Upper lobe of right lung (tissue), 1 donor: ENCODE measurements at regions not wholly inside any gene's neighbourhood (a gene's known extent, or its start where the extent isn't known, plus 50 kb on each side); places are given as distances from the start of the nearest gene placed in this dataset.

Experiments used
- ATAC-seq: fragments of 200-7000 bp; cut with Tn5 transposase; one replicate; pipeline ENCODE4 v1.9.1; 2020; ENCODE audit warnings: mild to moderate bottlenecking, moderate library complexity
- DNase-seq: peaks from one replicate; pipeline ENCODE4 v3.0.0-alpha.2; 2020
- H3K27ac ChIP-seq: fragments of 200-600 bp; one replicate; pipeline ENCODE4 v1.8.0; 2022
- H3K27me3 ChIP-seq: fragments of 200-600 bp; one replicate; pipeline ENCODE4 v1.8.0; 2022; ENCODE audit warnings: mild to moderate bottlenecking
- H3K36me3 ChIP-seq: fragments of 200-600 bp; one replicate; pipeline ENCODE4 v1.8.0; 2022
- H3K4me1 ChIP-seq: fragments of 200-600 bp; one replicate; pipeline ENCODE4 v1.8.0; 2022
- H3K4me3 ChIP-seq: fragments of 200-600 bp; one replicate; pipeline ENCODE4 v1.8.0; 2022; ENCODE audit warnings: mild to moderate bottlenecking
- H3K9me3 ChIP-seq: fragments of 200-600 bp; one replicate; pipeline ENCODE4 v1.8.0; 2022
- intact Hi-C: fragments of 100-400 bp; cut with DNase I; formaldehyde crosslinking; loops from one replicate; pipeline ENCODE4 v1.11.0; 2022
- TF ChIP-seq, protein P1 (sequence below): fragments of 200-600 bp; IDR thresholded peaks from one replicate; pipeline ENCODE4 v1.8.0; 2022; ENCODE audit warnings: antibody characterized with exemption
- donor health status: DM: no; HTN: yes; CAD: no; lungs with severe emphysema.

DNA sequence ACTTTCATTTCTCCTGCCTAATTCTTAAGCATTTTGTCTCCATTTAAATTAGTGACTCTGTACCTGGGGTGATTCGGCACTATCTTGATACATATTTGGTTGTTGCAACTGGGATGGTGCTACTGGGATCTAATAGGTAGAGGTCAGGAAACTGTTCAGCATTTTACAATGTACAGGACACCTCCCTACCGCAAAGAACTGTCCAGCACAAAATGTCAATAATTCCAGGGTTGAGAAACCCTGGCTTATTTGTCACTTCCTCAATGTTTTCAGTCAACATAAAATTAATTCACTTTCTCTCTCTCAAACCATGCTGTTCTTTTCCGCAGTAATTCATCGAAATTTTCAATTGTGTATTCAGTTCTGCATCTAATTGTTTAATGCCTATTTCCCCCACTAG, 151.4 kb upstream of the CALCR start:
- H3K27ac ChIP-seq = no peak overlapping the region
- TF ChIP-seq, protein P1, sequence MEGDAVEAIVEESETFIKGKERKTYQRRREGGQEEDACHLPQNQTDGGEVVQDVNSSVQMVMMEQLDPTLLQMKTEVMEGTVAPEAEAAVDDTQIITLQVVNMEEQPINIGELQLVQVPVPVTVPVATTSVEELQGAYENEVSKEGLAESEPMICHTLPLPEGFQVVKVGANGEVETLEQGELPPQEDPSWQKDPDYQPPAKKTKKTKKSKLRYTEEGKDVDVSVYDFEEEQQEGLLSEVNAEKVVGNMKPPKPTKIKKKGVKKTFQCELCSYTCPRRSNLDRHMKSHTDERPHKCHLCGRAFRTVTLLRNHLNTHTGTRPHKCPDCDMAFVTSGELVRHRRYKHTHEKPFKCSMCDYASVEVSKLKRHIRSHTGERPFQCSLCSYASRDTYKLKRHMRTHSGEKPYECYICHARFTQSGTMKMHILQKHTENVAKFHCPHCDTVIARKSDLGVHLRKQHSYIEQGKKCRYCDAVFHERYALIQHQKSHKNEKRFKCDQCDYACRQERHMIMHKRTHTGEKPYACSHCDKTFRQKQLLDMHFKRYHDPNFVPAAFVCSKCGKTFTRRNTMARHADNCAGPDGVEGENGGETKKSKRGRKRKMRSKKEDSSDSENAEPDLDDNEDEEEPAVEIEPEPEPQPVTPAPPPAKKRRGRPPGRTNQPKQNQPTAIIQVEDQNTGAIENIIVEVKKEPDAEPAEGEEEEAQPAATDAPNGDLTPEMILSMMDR = no peak
- no peaks in the 10 kb centered on the region for H3K9me3 ChIP-seq
- H3K4me1 ChIP-seq = no peaks in the 10 kb centered on the region
- intact Hi-C loops = no loop called here
- no peak for DNase-seq
- no peaks in the 10 kb centered on the region for H3K36me3 ChIP-seq
- H3K4me3 ChIP-seq = no peak overlapping the region
- no peak for ATAC-seq
- peaks cover 4% of the 10 kb centered on the region for H3K27me3 ChIP-seq

DNA sequence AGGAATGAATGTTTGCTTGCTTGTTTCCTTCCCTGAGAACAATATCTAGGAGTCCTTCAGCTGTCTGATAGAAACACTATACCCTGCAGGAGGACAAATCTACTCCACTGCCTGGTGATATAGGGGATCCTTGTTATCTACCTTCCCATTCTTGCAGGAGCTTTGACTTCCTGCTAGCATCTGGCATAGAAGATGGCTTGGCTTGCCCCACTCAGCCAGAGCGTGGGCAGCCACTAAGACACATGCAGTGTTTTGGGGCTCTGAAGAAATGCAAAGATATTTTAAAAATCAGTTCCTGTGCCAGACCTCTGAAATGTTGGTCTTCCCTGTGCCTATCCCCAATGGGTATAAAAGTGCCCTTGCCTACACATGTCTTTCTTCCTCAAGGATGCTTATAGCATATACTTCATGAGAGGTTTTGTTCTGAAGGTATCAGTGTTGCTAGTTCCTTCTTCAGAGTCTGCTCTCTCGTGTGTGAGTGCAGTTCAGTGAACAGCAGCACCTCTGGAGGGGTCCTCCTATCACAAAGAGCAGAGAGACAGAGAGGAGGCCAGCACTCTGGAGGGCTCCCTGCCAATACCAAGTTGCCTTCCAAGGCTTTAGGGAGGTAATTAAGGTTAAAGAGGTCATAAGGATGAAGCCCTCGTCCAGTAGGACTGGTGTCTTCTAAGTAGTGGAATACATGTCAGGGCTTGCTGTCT, 149.1 kb upstream of the CALCR start:
- H3K4me1 ChIP-seq = no peaks in the 10 kb centered on the region
- H3K27ac ChIP-seq = no peak overlapping the region
- TF ChIP-seq, protein P1 = no peak
- H3K9me3 ChIP-seq = no peaks in the 10 kb centered on the region
- no peak for DNase-seq
- H3K4me3 ChIP-seq = no peak overlapping the region
- no peak for ATAC-seq
- H3K36me3 ChIP-seq = no peaks in the 10 kb centered on the region
- H3K27me3 ChIP-seq = no peaks in the 10 kb centered on the region
- intact Hi-C loops = no loop called here

DNA sequence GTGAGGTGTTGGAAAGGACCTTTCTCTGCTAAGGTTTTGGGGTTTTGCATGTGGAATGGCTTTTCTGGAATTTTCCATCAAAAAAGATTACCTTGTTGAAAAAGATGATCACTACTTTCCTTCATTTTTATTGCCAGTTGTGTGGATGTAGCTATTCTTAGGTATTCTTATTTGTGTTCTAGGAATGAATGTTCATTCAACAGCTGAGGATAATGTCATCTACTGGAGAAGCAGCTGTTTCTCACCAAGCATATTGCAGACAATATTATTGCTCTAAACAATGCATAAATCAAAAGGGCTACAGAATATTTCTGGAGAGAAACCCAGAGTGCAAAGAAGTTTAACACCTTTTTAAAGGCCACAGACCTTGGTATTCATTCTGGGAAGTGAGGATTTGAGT, 145.6 kb upstream of the CALCR start:
- no peaks in the 10 kb centered on the region for H3K9me3 ChIP-seq
- no peaks in the 10 kb centered on the region for H3K4me1 ChIP-seq
- no peak for DNase-seq
- TF ChIP-seq, protein P1 = no peak
- H3K27ac ChIP-seq = no peak overlapping the region
- intact Hi-C loops = no loop called here
- no peak for ATAC-seq
- no peaks in the 10 kb centered on the region for H3K27me3 ChIP-seq
- H3K36me3 ChIP-seq = no peaks in the 10 kb centered on the region
- no peak overlapping the region for H3K4me3 ChIP-seq

DNA sequence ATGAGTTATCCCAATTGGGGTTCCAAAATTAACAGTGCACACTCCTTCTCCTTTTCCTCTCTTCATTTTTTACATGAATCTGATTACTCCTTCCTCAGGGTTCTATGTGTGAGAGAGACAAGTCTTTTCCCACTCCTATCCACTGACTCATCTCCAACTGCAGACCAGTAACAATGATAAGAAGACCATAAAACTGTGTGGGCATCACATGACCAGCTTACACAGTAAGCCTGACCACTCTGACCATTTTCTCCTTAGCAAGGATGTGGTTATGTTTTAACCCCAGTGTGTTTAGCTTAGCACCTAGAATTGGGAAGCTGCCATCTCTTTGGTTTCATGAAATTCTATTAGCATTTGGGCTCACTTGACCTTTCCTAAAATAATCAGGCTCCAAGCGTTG, 145.0 kb upstream of the CALCR start:
- Histone ChIP-seq H3K36me3 (no peaks in the 10 kb centered on the region), H3K4me3 (no peak overlapping the region), H3K4me1 (no peaks in the 10 kb centered on the region), H3K9me3 (no peaks in the 10 kb centered on the region), H3K27me3 (no peaks in the 10 kb centered on the region), H3K27ac (no peak overlapping the region)
- intact Hi-C loops = no loop called here
- no peak for DNase-seq
- TF ChIP-seq, protein P1 = no peak
- ATAC-seq = no peak

DNA sequence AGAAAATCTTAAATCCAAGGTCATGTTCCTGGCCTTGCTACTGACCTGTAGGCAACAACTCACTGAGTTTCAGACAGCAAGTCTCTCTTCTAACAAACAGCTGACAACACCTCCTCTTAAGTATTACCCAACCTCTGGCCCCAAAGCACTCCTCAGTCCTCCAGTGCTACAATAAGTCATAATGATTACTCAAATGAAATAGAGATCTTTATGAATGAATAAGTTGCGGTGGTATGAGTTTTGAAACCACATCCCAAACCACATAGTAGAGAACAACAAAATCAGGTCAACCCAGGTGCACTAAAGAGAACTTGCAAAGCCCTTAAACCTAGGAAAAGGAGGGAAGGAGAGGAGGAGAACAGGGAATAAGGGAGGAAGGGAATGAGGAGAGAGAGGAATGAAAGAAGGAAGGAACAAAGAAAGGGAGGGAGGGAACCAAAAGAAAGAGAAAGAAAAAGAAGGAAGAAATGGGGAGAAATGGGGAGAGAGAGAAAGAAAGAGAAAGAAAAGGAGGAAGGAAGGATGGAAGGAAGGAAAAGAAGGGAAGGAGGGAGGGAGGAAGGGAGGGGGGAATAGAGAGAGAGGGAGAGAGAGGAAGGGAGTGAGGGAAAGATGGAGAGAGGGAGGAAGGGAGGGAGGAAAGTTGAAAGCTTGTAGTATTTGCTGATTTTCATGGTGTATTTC, 142.8 kb upstream of the CALCR start:
- Histone ChIP-seq H3K4me1 (no peaks in the 10 kb centered on the region), H3K4me3 (no peak overlapping the region), H3K27ac (no peak overlapping the region), H3K36me3 (no peaks in the 10 kb centered on the region), H3K9me3 (no peaks in the 10 kb centered on the region), H3K27me3 (no peaks in the 10 kb centered on the region)
- no peak for ATAC-seq
- DNase-seq = no peak
- TF ChIP-seq, protein P1 = no peak
- intact Hi-C loops = no loop called here
